K562 (cell line): ENCODE measurements at regions not wholly inside any gene's neighbourhood (a gene's known extent, or its start where the extent isn't known, plus 50 kb on each side); places are given as distances from the start of the nearest gene placed in this dataset.

Experiments
- ARID2 ChIP-seq: fragments of 450-650 bp; IDR thresholded peaks from 2 replicates; pipeline ENCODE4 v1.6.1; 2017; ENCODE audit warnings: antibody characterized with exemption, mild to moderate bottlenecking
- BCL6 ChIP-seq: fragments of 250-450 bp; sonication (Bioruptor Pico); IDR thresholded peaks from 2 replicates; pipeline ENCODE4 v1.4.0; 2020
- BHLHE40 ChIP-seq: IDR thresholded peaks from 2 replicates; pipeline ENCODE4 v1.6.1; 2011; ENCODE audit warnings: low read length, improper control_type of control experiment
- GATA2 ChIP-seq: sonication (generic); formaldehyde crosslinking; IDR thresholded peaks from 2 replicates; pipeline ENCODE4 v1.4.0; 2020; ENCODE audit warnings: mild to moderate bottlenecking, missing genetic modification reagents
- GATAD2A ChIP-seq: fragments of 450-650 bp; IDR thresholded peaks from 2 replicates; pipeline ENCODE4 v1.6.1; 2017
- HMG20A ChIP-seq: fragments of 450-650 bp; formaldehyde crosslinking; conservative IDR thresholded peaks from 2 replicates; pipeline ENCODE4 v1.4.0; 2020; ENCODE audit warnings: mild to moderate bottlenecking, mixed read lengths
- KLF10 ChIP-seq: fragments of 250-450 bp; sonication (Bioruptor Pico); IDR thresholded peaks from 2 replicates; pipeline ENCODE4 v1.6.1; 2021; ENCODE audit warnings: matching md5 sums
- L3MBTL2 ChIP-seq: fragments of 450-650 bp; IDR thresholded peaks from 2 replicates; pipeline ENCODE4 v1.6.1; 2016; ENCODE audit warnings: mild to moderate bottlenecking, moderate library complexity
- LARP7 ChIP-seq: fragments of 450-650 bp; IDR thresholded peaks from 2 replicates; pipeline ENCODE4 v1.6.1; 2016
- MYNN ChIP-seq, 2 experiments: sonication (generic); formaldehyde crosslinking in 1 of 2; IDR thresholded peaks; 2 replicates each; pipeline versions ENCODE4 v1.5.0 to v1.6.1; 2016 to 2020; ENCODE audit warnings: antibody characterized with exemption in 1 of 2, missing genetic modification reagents in 1 of 2
- SMARCE1 ChIP-seq: fragments of 450-650 bp; IDR thresholded peaks from 2 replicates; pipeline ENCODE4 v1.7.1; 2016; ENCODE audit warnings: mild to moderate bottlenecking
- SRF ChIP-seq, 2 experiments: fragments of 250-450, 450-650 bp in 1 of 2; sonication (Bioruptor Pico) in 1 of 2; sonication (generic) in 1 of 2; formaldehyde crosslinking; IDR thresholded peaks; 2 replicates each; pipeline versions ENCODE4 v1.5.0 to v1.5.1; 2020 to 2022; ENCODE audit warnings: mild to moderate bottlenecking in 1 of 2, missing genetic modification reagents in 1 of 2
- ZFX ChIP-seq: sonication (generic); formaldehyde crosslinking; IDR thresholded peaks from 2 replicates; pipeline ENCODE4 v1.8.0; 2022; ENCODE audit warnings: mild to moderate bottlenecking, missing genetic modification reagents, moderate library complexity

- TF ChIP-seq HMG20A (CRISPR knock-in tag) (no peak), L3MBTL2 (no peak), ZFX (CRISPR knock-in tag) (no peak), KLF10 (CRISPR knock-in tag) (no peak), SRF (CRISPR knock-in tag; IDR thresholded peaks at IDR 0.05) (no peak), BHLHE40 (no peak), SMARCE1 (no peak), GATAD2A (no peak), BCL6 (CRISPR knock-in tag) (no peak), MYNN (IDR thresholded peaks at IDR 0.05) (no peak), MYNN (CRISPR knock-in tag; IDR thresholded peaks at IDR 0.05) (no peak), ARID2 (no peak), GATA2 (CRISPR knock-in tag) (no peak), LARP7 (no peak)
Observed at GRCh38 chr18:38688416-38688815, 1122.8 kb upstream of the CELF4 start.
